ENCODE measurements at regions not wholly inside any gene's neighbourhood (a gene's known extent, or its start where the extent isn't known, plus 50 kb on each side); places are given as distances from the start of the nearest gene placed in this dataset.

- Mint-ChIP-seq H3K27ac (ENCODE audit: unreplicated experiment) (no peak overlapping the region), H3K9me3 (ENCODE audit: low read depth) (peaks cover 10% of the 10 kb centered on the region), H3K36me3 (ENCODE audit: low read depth) (no peaks in the 10 kb centered on the region), H3K4me1 (ENCODE audit: low read depth) (no peaks in the 10 kb centered on the region), H3K4me3 (ENCODE audit: unreplicated experiment) (no peak overlapping the region), H3K27me3 (ENCODE audit: low read depth) (no peaks in the 10 kb centered on the region)
- no peak for TF ChIP-seq CTCF (IDR thresholded peaks at IDR 0.05)
- no peak for DNase-seq (ENCODE audit: low spot score)
Observed at GRCh38 chr20:11437611-11438380, 479.9 kb upstream of the BTBD3 start.

- DNase-seq (ENCODE audit: low spot score) = no peak
- no peaks in the 10 kb centered on the region for H3K27me3 Mint-ChIP-seq (ENCODE audit: low read depth)
- no peaks in the 10 kb centered on the region for H3K36me3 Mint-ChIP-seq (ENCODE audit: low read depth)
- H3K9me3 Mint-ChIP-seq (ENCODE audit: low read depth) = peaks cover 10% of the 10 kb centered on the region
- TF ChIP-seq CTCF (IDR thresholded peaks at IDR 0.05) = no peak
- no peaks in the 10 kb centered on the region for H3K4me1 Mint-ChIP-seq (ENCODE audit: low read depth)
- H3K27ac Mint-ChIP-seq (ENCODE audit: unreplicated experiment) = no peak overlapping the region
- H3K4me3 Mint-ChIP-seq (ENCODE audit: unreplicated experiment) = no peak overlapping the region
Observed at GRCh38 chr20:11438412-11438811, 479.3 kb upstream of the BTBD3 start.

GRCh38 chr20:11443382-11444119, 474.1 kb upstream of the BTBD3 start:
- no peaks in the 10 kb centered on the region for H3K9me3 Mint-ChIP-seq (ENCODE audit: low read depth)
- DNase-seq (ENCODE audit: low spot score) = no peak
- no peak for TF ChIP-seq CTCF (IDR thresholded peaks at IDR 0.05)
- no peak overlapping the region for H3K4me3 Mint-ChIP-seq (ENCODE audit: unreplicated experiment)
- H3K4me1 Mint-ChIP-seq (ENCODE audit: low read depth) = peaks cover 8% of the 10 kb centered on the region
- H3K36me3 Mint-ChIP-seq (ENCODE audit: low read depth) = no peaks in the 10 kb centered on the region
- no peaks in the 10 kb centered on the region for H3K27me3 Mint-ChIP-seq (ENCODE audit: low read depth)
- no peak overlapping the region for H3K27ac Mint-ChIP-seq (ENCODE audit: unreplicated experiment)

- DNase-seq (ENCODE audit: low spot score) = no peak
- Mint-ChIP-seq H3K27me3 (ENCODE audit: low read depth) (no peaks in the 10 kb centered on the region), H3K27ac (ENCODE audit: unreplicated experiment) (no peak overlapping the region), H3K36me3 (ENCODE audit: low read depth) (no peaks in the 10 kb centered on the region), H3K4me3 (ENCODE audit: unreplicated experiment) (no peak overlapping the region), H3K9me3 (ENCODE audit: low read depth) (no peaks in the 10 kb centered on the region), H3K4me1 (ENCODE audit: low read depth) (peaks cover 8% of the 10 kb centered on the region)
- TF ChIP-seq CTCF (IDR thresholded peaks at IDR 0.05) = no peak
Observed at GRCh38 chr20:11445161-11445560, 472.5 kb upstream of the BTBD3 start.

GRCh38 chr20:11445891-11446290, 471.8 kb upstream of the BTBD3 start:
- Mint-ChIP-seq H3K9me3 (ENCODE audit: low read depth) (no peaks in the 10 kb centered on the region), H3K36me3 (ENCODE audit: low read depth) (no peaks in the 10 kb centered on the region), H3K27ac (ENCODE audit: unreplicated experiment) (no peak overlapping the region), H3K4me3 (ENCODE audit: unreplicated experiment) (no peak overlapping the region), H3K4me1 (ENCODE audit: low read depth) (peaks cover 8% of the 10 kb centered on the region), H3K27me3 (ENCODE audit: low read depth) (no peaks in the 10 kb centered on the region)
- TF ChIP-seq CTCF (IDR thresholded peaks at IDR 0.05) = no peak
- DNase-seq (ENCODE audit: low spot score) = no peak
